ENCODE measurements at regions not wholly inside any gene's neighbourhood (a gene's known extent, or its start where the extent isn't known, plus 50 kb on each side); places are given as distances from the start of the nearest gene placed in this dataset.

GRCh38 chr2:128925631-128926030, 607.0 kb upstream of the HS6ST1 start:
- Histone ChIP-seq H3K4me1 (ENCODE audit: insufficient read depth) (no peaks in the 10 kb centered on the region), H3K27me3 (no peaks in the 10 kb centered on the region), H3K36me3 (no peaks in the 10 kb centered on the region), H3K4me3 (no peak overlapping the region), H3K9me3 (no peaks in the 10 kb centered on the region), H3K27ac (no peak overlapping the region)
- intact Hi-C loops (cut with DNase I) = no loop called here
- no peak for TF ChIP-seq POLR2A (IDR thresholded peaks at IDR 0.05)
- TF ChIP-seq CTCF (IDR thresholded peaks at IDR 0.05) = no peak
- no peak for TF ChIP-seq EP300 (IDR thresholded peaks at IDR 0.05)
- no peak for DNase-seq

- intact Hi-C loops (cut with DNase I) = no loop called here
- H3K36me3 ChIP-seq = no peaks in the 10 kb centered on the region
- H3K4me1 ChIP-seq (ENCODE audit: insufficient read depth) = no peaks in the 10 kb centered on the region
- no peaks in the 10 kb centered on the region for H3K27me3 ChIP-seq
- 83 to 87% (median 86%) methylated on average over 1 of the region's 1 CpG for WGBS, 3 donors
- H3K27ac ChIP-seq = no peak overlapping the region
- TF ChIP-seq CTCF (IDR thresholded peaks at IDR 0.05) (no peak), POLR2A (IDR thresholded peaks at IDR 0.05) (no peak), EP300 (IDR thresholded peaks at IDR 0.05) (no peak)
- no peak overlapping the region for H3K4me3 ChIP-seq
- DNase-seq = no peak
- no peaks in the 10 kb centered on the region for H3K9me3 ChIP-seq
Observed at GRCh38 chr2:128930101-128930500, 611.4 kb upstream of the HS6ST1 start.

GRCh38 chr2:128940378-128940777, 621.7 kb upstream of the HS6ST1 start:
- no peaks in the 10 kb centered on the region for H3K9me3 ChIP-seq
- no peak for DNase-seq

GRCh38 chr2:128941751-128942150, 623.1 kb upstream of the HS6ST1 start:
- intact Hi-C loops (cut with DNase I) = no loop called here
- Histone ChIP-seq H3K36me3 (no peaks in the 10 kb centered on the region), H3K4me1 (ENCODE audit: insufficient read depth) (no peaks in the 10 kb centered on the region), H3K27me3 (no peaks in the 10 kb centered on the region), H3K27ac (no peak overlapping the region), H3K4me3 (no peak overlapping the region), H3K9me3 (no peaks in the 10 kb centered on the region)
- no peak for TF ChIP-seq EP300 (IDR thresholded peaks at IDR 0.05)
- no peak for TF ChIP-seq CTCF (IDR thresholded peaks at IDR 0.05)
- TF ChIP-seq POLR2A (IDR thresholded peaks at IDR 0.05) = no peak
- no peak for DNase-seq
- WGBS, 3 donors = 8 to 24% (median 19%) methylated on average over 3 of the region's 3 CpGs

More at GRCh38 chr2:128940378-128940777, 621.7 kb upstream of the HS6ST1 start:
- TF ChIP-seq CTCF (IDR thresholded peaks at IDR 0.05) (no peak), EP300 (IDR thresholded peaks at IDR 0.05) (no peak)
- Histone ChIP-seq H3K36me3 (no peaks in the 10 kb centered on the region), H3K4me3 (no peak overlapping the region), H3K27me3 (no peaks in the 10 kb centered on the region), H3K27ac (no peak overlapping the region), H3K4me1 (ENCODE audit: insufficient read depth) (no peaks in the 10 kb centered on the region)
- 89 to 92% (median 91%) methylated on average over 12 of the region's 12 CpGs for WGBS, 3 donors
- intact Hi-C loops (cut with DNase I) = no loop called here

GRCh38 chr2:128949360-128949759, 630.7 kb upstream of the HS6ST1 start:
- no peaks in the 10 kb centered on the region for H3K9me3 ChIP-seq
- H3K36me3 ChIP-seq = no peaks in the 10 kb centered on the region
- WGBS, 3 donors = 87 to 89% (median 87%) methylated on average over 5 of the region's 5 CpGs
- intact Hi-C loops (cut with DNase I) = no loop called here
- no peak overlapping the region for H3K4me3 ChIP-seq
- no peak overlapping the region for H3K27ac ChIP-seq
- H3K4me1 ChIP-seq (ENCODE audit: insufficient read depth) = no peaks in the 10 kb centered on the region
- no peak for DNase-seq
- no peaks in the 10 kb centered on the region for H3K27me3 ChIP-seq
- TF ChIP-seq POLR2A (IDR thresholded peaks at IDR 0.05) = no peak
- TF ChIP-seq CTCF (IDR thresholded peaks at IDR 0.05) = no peak
- no peak for TF ChIP-seq EP300 (IDR thresholded peaks at IDR 0.05)

Data from ovary (tissue), 7 donors.